Erythroblast (primary cell): ENCODE measurements at regions not wholly inside any gene's neighbourhood (a gene's known extent, or its start where the extent isn't known, plus 50 kb on each side); places are given as distances from the start of the nearest gene placed in this dataset.

ENCODE experiments used
- GATA1 ChIP-seq: IDR thresholded peaks from 2 replicates; pipeline ENCODE4 v1.6.1; 2011; ENCODE audit warnings: low read depth, mild to moderate bottlenecking, control low read depth, low read length, moderate library complexity
- POLR2A ChIP-seq: IDR thresholded peaks from 2 replicates; pipeline ENCODE4 v1.6.1; 2011; ENCODE audit warnings: mild to moderate bottlenecking, low read length

DNA sequence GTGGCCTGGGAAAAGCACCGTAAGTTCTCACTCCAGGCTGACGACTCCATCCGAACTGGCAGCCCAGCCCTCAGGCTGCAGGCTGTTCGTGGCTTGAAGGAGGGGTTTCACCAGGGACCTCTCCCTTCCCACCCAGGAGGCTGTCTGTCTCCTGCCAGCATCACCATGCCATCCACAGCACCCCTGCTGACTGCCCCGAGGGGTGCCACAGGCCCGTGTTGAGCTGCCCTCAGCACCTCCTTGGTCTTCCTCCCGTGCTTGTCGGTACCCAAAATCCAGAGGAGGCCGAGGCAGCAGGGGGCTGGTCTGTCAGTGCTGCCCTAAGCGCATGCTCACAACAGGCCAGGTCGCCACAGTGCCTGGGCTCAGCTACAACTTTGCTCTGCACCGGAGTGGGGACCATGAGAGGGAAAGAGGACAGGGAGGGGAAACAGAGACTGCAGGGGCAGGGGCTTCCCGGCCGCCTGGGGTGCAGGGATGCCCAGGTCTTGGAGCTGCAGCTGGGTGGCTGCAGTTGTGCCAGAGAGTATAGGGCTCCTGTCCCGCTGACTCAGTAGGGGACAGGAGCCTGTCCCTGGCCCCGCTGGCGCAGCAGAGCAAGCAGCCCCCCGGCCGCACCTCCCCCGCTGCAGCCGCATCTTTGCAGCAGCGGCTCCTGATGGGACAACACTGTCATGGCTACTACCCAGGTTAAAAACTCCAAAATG is 963.7 kb upstream of the CRIM1 start:
- TF ChIP-seq POLR2A = no peak
- TF ChIP-seq GATA1 = no peak
